SK-N-SH (cell line): ENCODE measurements at regions not wholly inside any gene's neighbourhood (a gene's known extent, or its start where the extent isn't known, plus 50 kb on each side); places are given as distances from the start of the nearest gene placed in this dataset.

Experiments
- CHD2 ChIP-seq: fragments of 150-350 bp; IDR thresholded peaks from 2 replicates; pipeline ENCODE4 v1.6.1; 2018; ENCODE audit warnings: low read length; ENCODE audit not compliant: partially characterized antibody
- MAX ChIP-seq: IDR thresholded peaks from 2 replicates; pipeline ENCODE4 v1.4.0; 2012; ENCODE audit warnings: low read depth
- MXI1 ChIP-seq: IDR thresholded peaks from 2 replicates; pipeline ENCODE4 v1.6.1; 2012; ENCODE audit warnings: mild to moderate bottlenecking, low read depth, low read length, improper control_type of control experiment
- USF2 ChIP-seq: fragments of 150-350 bp; IDR thresholded peaks from 2 replicates; pipeline ENCODE4 v1.6.1; 2017; ENCODE audit warnings: antibody characterized with exemption, low read length, low read depth, borderline replicate concordance
- YY1 ChIP-seq: IDR thresholded peaks from 2 replicates; pipeline ENCODE4 v1.4.0; 2012; ENCODE audit warnings: low read depth, mild to moderate bottlenecking
- TF ChIP-seq, protein P1 (sequence below): fragments of 200-600 bp; sonication (generic); IDR thresholded peaks from 2 replicates; pipeline ENCODE4 v1.6.1; 2017; ENCODE audit warnings: antibody characterized with exemption, mild to moderate bottlenecking, moderate library complexity

- no peak for TF ChIP-seq USF2
- TF ChIP-seq, protein P1, sequence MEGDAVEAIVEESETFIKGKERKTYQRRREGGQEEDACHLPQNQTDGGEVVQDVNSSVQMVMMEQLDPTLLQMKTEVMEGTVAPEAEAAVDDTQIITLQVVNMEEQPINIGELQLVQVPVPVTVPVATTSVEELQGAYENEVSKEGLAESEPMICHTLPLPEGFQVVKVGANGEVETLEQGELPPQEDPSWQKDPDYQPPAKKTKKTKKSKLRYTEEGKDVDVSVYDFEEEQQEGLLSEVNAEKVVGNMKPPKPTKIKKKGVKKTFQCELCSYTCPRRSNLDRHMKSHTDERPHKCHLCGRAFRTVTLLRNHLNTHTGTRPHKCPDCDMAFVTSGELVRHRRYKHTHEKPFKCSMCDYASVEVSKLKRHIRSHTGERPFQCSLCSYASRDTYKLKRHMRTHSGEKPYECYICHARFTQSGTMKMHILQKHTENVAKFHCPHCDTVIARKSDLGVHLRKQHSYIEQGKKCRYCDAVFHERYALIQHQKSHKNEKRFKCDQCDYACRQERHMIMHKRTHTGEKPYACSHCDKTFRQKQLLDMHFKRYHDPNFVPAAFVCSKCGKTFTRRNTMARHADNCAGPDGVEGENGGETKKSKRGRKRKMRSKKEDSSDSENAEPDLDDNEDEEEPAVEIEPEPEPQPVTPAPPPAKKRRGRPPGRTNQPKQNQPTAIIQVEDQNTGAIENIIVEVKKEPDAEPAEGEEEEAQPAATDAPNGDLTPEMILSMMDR: no peak
- TF ChIP-seq YY1: no peak
- TF ChIP-seq MXI1: no peak
- TF ChIP-seq CHD2: no peak
- no peak for TF ChIP-seq MAX
Observed at GRCh38 chr1:192070213-192070612, 88.0 kb upstream of the RGS18 start.
